ENCODE measurements at regions not wholly inside any gene's neighbourhood (a gene's known extent, or its start where the extent isn't known, plus 50 kb on each side); places are given as distances from the start of the nearest gene placed in this dataset.

GRCh38 chr11:127381247-127381646 lies 380.7 kb upstream of the KIRREL3 start:
- H3K4me3 ChIP-seq: no peak overlapping the region
- ATAC-seq (no peak), FAIRE-seq (no peak), DNase-seq (ENCODE audit: low read depth, low spot score) (no peak)
- BruUV-seq (replicated peaks): no TSS peak
- H3K4me1 ChIP-seq (ENCODE audit: control insufficient read depth, insufficient read depth, low read length): no peaks in the 10 kb centered on the region
- POLR2A ChIA-PET: no interaction called here
- no peak overlapping the region for H3K9ac ChIP-seq (ENCODE audit: control insufficient read depth, insufficient read depth, low read length)
- H3K79me2 ChIP-seq (ENCODE audit: control insufficient read depth, insufficient read depth, low read length): no peaks in the 10 kb centered on the region
- no peaks in the 10 kb centered on the region for H4K20me1 ChIP-seq (ENCODE audit: control insufficient read depth, insufficient read depth)
- intact Hi-C loops (cut with micrococcal nuclease; ENCODE audit: unreplicated experiment): no loop called here
- TF ChIP-seq ZNF217 (IDR thresholded peaks at IDR 0.05) (no peak), MTA2 (IDR thresholded peaks at IDR 0.05; ENCODE audit: low read depth) (no peak), TCF7 (IDR thresholded peaks at IDR 0.05; ENCODE audit: borderline replicate concordance) (no peak), SREBF2 (IDR thresholded peaks at IDR 0.05; ENCODE audit: low read length) (no peak)
- no peaks in the 10 kb centered on the region for H3K9me3 ChIP-seq (replicated peaks; ENCODE audit: control insufficient read depth, insufficient read depth, low read length)
- 16% methylated on average over 3 of the region's 3 CpGs for WGBS (ENCODE audit: insufficient coverage, insufficient replicate concordance, low lambda C conversion rate, missing lambda C conversion rate)
- RAD21 ChIA-PET (ENCODE audit: unreplicated experiment): no interaction called here
- H3K36me3 ChIP-seq (ENCODE audit: control insufficient read depth in 2 of 2, insufficient read depth in 2 of 2, low read length in 1 of 2): no peaks in the 10 kb centered on the region
- H3K27ac ChIP-seq (ENCODE audit: control insufficient read depth, insufficient read depth): no peak overlapping the region
- H3K4me2 ChIP-seq (ENCODE audit: control insufficient read depth, insufficient read depth): no peak overlapping the region
- CTCF ChIA-PET: no interaction called here
- SMC1A ChIA-PET (ENCODE audit: uncharacterized antibody, unreplicated experiment): no interaction called here
- in situ Hi-C loops (cut with MboI): no loop called here
- H3K27me3 ChIP-seq (replicated peaks in 1 of 2; ENCODE audit: control insufficient read depth in 2 of 2, insufficient read depth in 2 of 2, low read length in 1 of 2): no peaks in the 10 kb centered on the region
- H2AFZ ChIP-seq (ENCODE audit: control insufficient read depth, low read depth, low read length): no peak overlapping the region

- ChIA-PET CTCF (no interaction called here), POLR2A (no interaction called here), RAD21 (ENCODE audit: unreplicated experiment) (no interaction called here), SMC1A (ENCODE audit: uncharacterized antibody, unreplicated experiment) (no interaction called here)
- DNase-seq (ENCODE audit: low read depth, low spot score) (no peak), ATAC-seq (no peak), FAIRE-seq (no peak)
- no peaks in the 10 kb centered on the region for H3K79me2 ChIP-seq (ENCODE audit: control insufficient read depth, insufficient read depth, low read length)
- no peaks in the 10 kb centered on the region for H3K36me3 ChIP-seq (ENCODE audit: control insufficient read depth in 2 of 2, insufficient read depth in 2 of 2, low read length in 1 of 2)
- in situ Hi-C loops (cut with MboI): no loop called here
- intact Hi-C loops (cut with micrococcal nuclease; ENCODE audit: unreplicated experiment): no loop called here
- H3K27me3 ChIP-seq (replicated peaks in 1 of 2; ENCODE audit: control insufficient read depth in 2 of 2, insufficient read depth in 2 of 2, low read length in 1 of 2): no peaks in the 10 kb centered on the region
- BruUV-seq (replicated peaks): no TSS peak
- no peak overlapping the region for H3K4me2 ChIP-seq (ENCODE audit: control insufficient read depth, insufficient read depth)
- H3K9ac ChIP-seq (ENCODE audit: control insufficient read depth, insufficient read depth, low read length): no peak overlapping the region
- H3K9me3 ChIP-seq (replicated peaks; ENCODE audit: control insufficient read depth, insufficient read depth, low read length): no peaks in the 10 kb centered on the region
- H3K27ac ChIP-seq (ENCODE audit: control insufficient read depth, insufficient read depth): no peak overlapping the region
- H3K4me1 ChIP-seq (ENCODE audit: control insufficient read depth, insufficient read depth, low read length): no peaks in the 10 kb centered on the region
- no peaks in the 10 kb centered on the region for H4K20me1 ChIP-seq (ENCODE audit: control insufficient read depth, insufficient read depth)
- WGBS (ENCODE audit: insufficient coverage, insufficient replicate concordance, low lambda C conversion rate, missing lambda C conversion rate): 23% methylated on average over 2 of the region's 2 CpGs
- H3K4me3 ChIP-seq: no peak overlapping the region
- no peak overlapping the region for H2AFZ ChIP-seq (ENCODE audit: control insufficient read depth, low read depth, low read length)
- TF ChIP-seq MYB (IDR thresholded peaks at IDR 0.05; ENCODE audit: borderline replicate concordance, low read depth, low read length) (no peak), GABPA (IDR thresholded peaks at IDR 0.05; ENCODE audit: low read depth) (no peak), NFXL1 (IDR thresholded peaks at IDR 0.05; ENCODE audit: borderline replicate concordance) (no peak), SREBF1 (IDR thresholded peaks at IDR 0.05; ENCODE audit: low read length) (no peak), MYC (IDR thresholded peaks at IDR 0.05; ENCODE audit: insufficient read depth, insufficient read length, insufficient replicate concordance, low read length, severe bottlenecking) (no peak), CHD4 (IDR thresholded peaks at IDR 0.05) (no peak), ZNF207 (IDR thresholded peaks at IDR 0.05; ENCODE audit: borderline replicate concordance) (no peak), ZNF384 (IDR thresholded peaks at IDR 0.05; ENCODE audit: borderline replicate concordance, low read depth, low read length) (no peak), SMC3 (IDR thresholded peaks at IDR 0.05; ENCODE audit: borderline replicate concordance, low read length) (no peak), SUPT20H (IDR thresholded peaks at IDR 0.05; ENCODE audit: borderline replicate concordance, control insufficient read depth, low read depth, low read length) (no peak), USF2 (IDR thresholded peaks at IDR 0.05; ENCODE audit: borderline replicate concordance, low read depth, low read length) (no peak), MEF2A (IDR thresholded peaks at IDR 0.05; ENCODE audit: insufficient read depth, low read depth, low read length) (no peak), CEBPB (IDR thresholded peaks at IDR 0.05; ENCODE audit: borderline replicate concordance in 1 of 2, low read depth in 2 of 2, low read length in 2 of 2) (no peak), YY1 (IDR thresholded peaks at IDR 0.05; ENCODE audit: low read depth, low read length) (no peak)
Observed at GRCh38 chr11:127379686-127380085, 379.1 kb upstream of the KIRREL3 start.

Measured in GM12878 (cell line).